ENCODE measurements at regions not wholly inside any gene's neighbourhood (a gene's known extent, or its start where the extent isn't known, plus 50 kb on each side); places are given as distances from the start of the nearest gene placed in this dataset.

- no peak overlapping the region for H2AFZ ChIP-seq (ENCODE audit: control insufficient read depth, low read length)
- DNase-seq (ENCODE audit: low read depth, low spot score) (no peak), FAIRE-seq (no peak)
- TF ChIP-seq CTCF (optimal IDR thresholded peaks at IDR 0.05 in 1 of 3, IDR thresholded peaks at IDR 0.05 in 1 of 3, conservative IDR thresholded peaks at IDR 0.05 in 1 of 3; ENCODE audit: extremely low read depth in 1 of 3, insufficient read depth in 2 of 3, low read length in 3 of 3), result no peak
- no peak for TF ChIP-seq EZH2 (IDR thresholded peaks at IDR 0.05; ENCODE audit: low read length)
- dilution Hi-C loops (cut with MboI; ENCODE audit: extremely low pct_ligation_motif_present, low sequenced_read_pairs), result no loop called here
- H3K4me1 ChIP-seq (ENCODE audit: control insufficient read depth, extremely low read depth, insufficient read depth, low read length), result no peaks in the 10 kb centered on the region
- H3K27ac ChIP-seq (ENCODE audit: control insufficient read depth, insufficient read depth, low read length), result no peak overlapping the region
- H3K4me3 ChIP-seq (ENCODE audit: control insufficient read depth in 2 of 3, extremely low read depth in 1 of 3, insufficient read depth in 2 of 3, low read depth in 1 of 3, low read length in 3 of 3), result no peak overlapping the region
- no peaks in the 10 kb centered on the region for H4K20me1 ChIP-seq (ENCODE audit: control insufficient read depth, extremely low read depth, insufficient read depth, low read length)
- no peaks in the 10 kb centered on the region for H3K36me3 ChIP-seq (ENCODE audit: control insufficient read depth in 2 of 2, extremely low read depth in 1 of 2, insufficient read depth in 2 of 2, low read length in 2 of 2)
- H3K27me3 ChIP-seq (ENCODE audit: control insufficient read depth, extremely low read depth, insufficient read depth, low read length), result peaks cover 6% of the 10 kb centered on the region
- H3K9me1 ChIP-seq (ENCODE audit: control insufficient read depth, extremely low read depth, insufficient read depth, low read length), result no peaks in the 10 kb centered on the region
- H3K79me2 ChIP-seq (ENCODE audit: control insufficient read depth, insufficient read depth, low read length), result no peaks in the 10 kb centered on the region
- H3K4me2 ChIP-seq (ENCODE audit: control insufficient read depth, extremely low read depth, insufficient read depth, low read depth, low read length), result no peak overlapping the region
- H3K9ac ChIP-seq (ENCODE audit: control insufficient read depth, extremely low read depth, insufficient read depth, low read length), result no peak overlapping the region
- H3K9me3 ChIP-seq (ENCODE audit: control insufficient read depth, low read depth, low read length), result no peaks in the 10 kb centered on the region
These were observed 332.2 kb downstream of the TBC1D4 start for GRCh38 chr13:75149776-75150175.

- dilution Hi-C loops (cut with MboI; ENCODE audit: extremely low pct_ligation_motif_present, low sequenced_read_pairs), result no loop called here
- Histone ChIP-seq H3K27me3 (ENCODE audit: control insufficient read depth, extremely low read depth, insufficient read depth, low read length) (peaks cover 6% of the 10 kb centered on the region), H3K79me2 (ENCODE audit: control insufficient read depth, insufficient read depth, low read length) (no peaks in the 10 kb centered on the region), H3K36me3 (ENCODE audit: control insufficient read depth in 2 of 2, extremely low read depth in 1 of 2, insufficient read depth in 2 of 2, low read length in 2 of 2) (no peaks in the 10 kb centered on the region), H3K4me3 (ENCODE audit: control insufficient read depth in 2 of 3, extremely low read depth in 1 of 3, insufficient read depth in 2 of 3, low read depth in 1 of 3, low read length in 3 of 3) (no peak overlapping the region), H3K9me3 (ENCODE audit: control insufficient read depth, low read depth, low read length) (no peaks in the 10 kb centered on the region), H3K9ac (ENCODE audit: control insufficient read depth, extremely low read depth, insufficient read depth, low read length) (no peak overlapping the region), H4K20me1 (ENCODE audit: control insufficient read depth, extremely low read depth, insufficient read depth, low read length) (no peaks in the 10 kb centered on the region), H3K4me1 (ENCODE audit: control insufficient read depth, extremely low read depth, insufficient read depth, low read length) (no peaks in the 10 kb centered on the region), H2AFZ (ENCODE audit: control insufficient read depth, low read length) (no peak overlapping the region), H3K9me1 (ENCODE audit: control insufficient read depth, extremely low read depth, insufficient read depth, low read length) (no peaks in the 10 kb centered on the region), H3K27ac (ENCODE audit: control insufficient read depth, insufficient read depth, low read length) (no peak overlapping the region), H3K4me2 (ENCODE audit: control insufficient read depth, extremely low read depth, insufficient read depth, low read depth, low read length) (no peak overlapping the region)
- FAIRE-seq (no peak), DNase-seq (ENCODE audit: low read depth, low spot score) (no peak)
- TF ChIP-seq EZH2 (IDR thresholded peaks at IDR 0.05; ENCODE audit: low read length) (no peak), CTCF (optimal IDR thresholded peaks at IDR 0.05 in 1 of 3, IDR thresholded peaks at IDR 0.05 in 1 of 3, conservative IDR thresholded peaks at IDR 0.05 in 1 of 3; ENCODE audit: extremely low read depth in 1 of 3, insufficient read depth in 2 of 3, low read length in 3 of 3) (no peak)
These were observed 334.0 kb downstream of the TBC1D4 start for GRCh38 chr13:75147946-75148345.
